GM12878 (cell line): ENCODE measurements at regions not wholly inside any gene's neighbourhood (a gene's known extent, or its start where the extent isn't known, plus 50 kb on each side); places are given as distances from the start of the nearest gene placed in this dataset.
"Not testable (repeated sequence)": the region's sequence is repeated elsewhere in the genome, so short reads cannot be mapped to it uniquely, and the experiment has no call there.

Experiments used
- BMI1 ChIP-seq: fragments of 450-650 bp; IDR thresholded peaks from 2 replicates; pipeline ENCODE4 v1.6.1; 2016; ENCODE audit warnings: mild to moderate bottlenecking, moderate library complexity, borderline replicate concordance
- CTCF ChIP-seq, 3 experiments: IDR thresholded peaks in 2 of 3; conservative IDR thresholded peaks in 1 of 3; 2 replicates each; pipeline ENCODE4 v1.5.1; 2011; ENCODE audit warnings: low read depth in 3 of 3, low read length in 3 of 3, mild to moderate bottlenecking in 3 of 3, control low read depth in 2 of 3, moderate library complexity in 2 of 3, inconsistent platforms in 1 of 3, mixed read lengths in 1 of 3; ENCODE audit not compliant: control insufficient read depth in 2 of 3, insufficient read depth in 1 of 3; ENCODE audit errors: extremely low read depth in 1 of 3
- MYC ChIP-seq: IDR thresholded peaks from 2 replicates; pipeline ENCODE4 v1.6.1; 2011; ENCODE audit warnings: mild to moderate bottlenecking, low read length, moderate library complexity, inconsistent platforms; ENCODE audit not compliant: insufficient read depth, insufficient replicate concordance, insufficient read length, severe bottlenecking
- REST ChIP-seq: IDR thresholded peaks from 2 replicates; pipeline ENCODE4 v1.6.1; 2012; ENCODE audit warnings: mild to moderate bottlenecking, low read depth, low read length
- RUNX3 ChIP-seq: IDR thresholded peaks from 2 replicates; pipeline ENCODE4 v1.6.1; 2012; ENCODE audit warnings: low read length, inconsistent platforms
- SUZ12 ChIP-seq: fragments of 200-600 bp; sonication (generic); IDR thresholded peaks from one replicate; pipeline ENCODE4 v1.6.1; 2018; ENCODE audit warnings: antibody characterized with exemption, mild to moderate bottlenecking; ENCODE audit not compliant: unreplicated experiment
- YY1 ChIP-seq: IDR thresholded peaks from 2 replicates; pipeline ENCODE4 v1.6.1; 2011; ENCODE audit warnings: low read depth, mild to moderate bottlenecking, low read length
- TF ChIP-seq, protein P1 (sequence below): IDR thresholded peaks from 2 replicates; pipeline ENCODE4 v1.6.1; 2012; ENCODE audit warnings: improper control_type of control experiment, low read depth, low read length; ENCODE audit not compliant: insufficient replicate concordance

GRCh38 chr13:110979149-110979548 lies 64.3 kb upstream of the ANKRD10 start:
- not testable (repeated sequence) for TF ChIP-seq CTCF (IDR thresholded peaks at IDR 0.05 in 2 of 3, conservative IDR thresholded peaks at IDR 0.05 in 1 of 3; ENCODE audit: control insufficient read depth in 2 of 3, extremely low read depth in 1 of 3, insufficient read depth in 1 of 3, low read depth in 3 of 3, low read length in 3 of 3); BMI1; REST; SUZ12; RUNX3; MYC; YY1
- TF ChIP-seq, protein P1, sequence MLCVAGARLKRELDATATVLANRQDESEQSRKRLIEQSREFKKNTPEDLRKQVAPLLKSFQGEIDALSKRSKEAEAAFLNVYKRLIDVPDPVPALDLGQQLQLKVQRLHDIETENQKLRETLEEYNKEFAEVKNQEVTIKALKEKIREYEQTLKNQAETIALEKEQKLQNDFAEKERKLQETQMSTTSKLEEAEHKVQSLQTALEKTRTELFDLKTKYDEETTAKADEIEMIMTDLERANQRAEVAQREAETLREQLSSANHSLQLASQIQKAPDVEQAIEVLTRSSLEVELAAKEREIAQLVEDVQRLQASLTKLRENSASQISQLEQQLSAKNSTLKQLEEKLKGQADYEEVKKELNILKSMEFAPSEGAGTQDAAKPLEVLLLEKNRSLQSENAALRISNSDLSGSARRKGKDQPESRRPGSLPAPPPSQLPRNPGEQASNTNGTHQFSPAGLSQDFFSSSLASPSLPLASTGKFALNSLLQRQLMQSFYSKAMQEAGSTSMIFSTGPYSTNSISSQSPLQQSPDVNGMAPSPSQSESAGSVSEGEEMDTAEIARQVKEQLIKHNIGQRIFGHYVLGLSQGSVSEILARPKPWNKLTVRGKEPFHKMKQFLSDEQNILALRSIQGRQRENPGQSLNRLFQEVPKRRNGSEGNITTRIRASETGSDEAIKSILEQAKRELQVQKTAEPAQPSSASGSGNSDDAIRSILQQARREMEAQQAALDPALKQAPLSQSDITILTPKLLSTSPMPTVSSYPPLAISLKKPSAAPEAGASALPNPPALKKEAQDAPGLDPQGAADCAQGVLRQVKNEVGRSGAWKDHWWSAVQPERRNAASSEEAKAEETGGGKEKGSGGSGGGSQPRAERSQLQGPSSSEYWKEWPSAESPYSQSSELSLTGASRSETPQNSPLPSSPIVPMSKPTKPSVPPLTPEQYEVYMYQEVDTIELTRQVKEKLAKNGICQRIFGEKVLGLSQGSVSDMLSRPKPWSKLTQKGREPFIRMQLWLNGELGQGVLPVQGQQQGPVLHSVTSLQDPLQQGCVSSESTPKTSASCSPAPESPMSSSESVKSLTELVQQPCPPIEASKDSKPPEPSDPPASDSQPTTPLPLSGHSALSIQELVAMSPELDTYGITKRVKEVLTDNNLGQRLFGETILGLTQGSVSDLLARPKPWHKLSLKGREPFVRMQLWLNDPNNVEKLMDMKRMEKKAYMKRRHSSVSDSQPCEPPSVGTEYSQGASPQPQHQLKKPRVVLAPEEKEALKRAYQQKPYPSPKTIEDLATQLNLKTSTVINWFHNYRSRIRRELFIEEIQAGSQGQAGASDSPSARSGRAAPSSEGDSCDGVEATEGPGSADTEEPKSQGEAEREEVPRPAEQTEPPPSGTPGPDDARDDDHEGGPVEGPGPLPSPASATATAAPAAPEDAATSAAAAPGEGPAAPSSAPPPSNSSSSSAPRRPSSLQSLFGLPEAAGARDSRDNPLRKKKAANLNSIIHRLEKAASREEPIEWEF = not testable (repeated sequence)
